K562 (cell line): ENCODE measurements at regions not wholly inside any gene's neighbourhood (a gene's known extent, or its start where the extent isn't known, plus 50 kb on each side); places are given as distances from the start of the nearest gene placed in this dataset.

Experiments
- ARID1B ChIP-seq: fragments of 450-650 bp; IDR thresholded peaks from 2 replicates; pipeline ENCODE4 v1.6.1; 2016; ENCODE audit warnings: antibody characterized with exemption, mild to moderate bottlenecking, inconsistent platforms
- ATF4 ChIP-seq: fragments of 450-650 bp; formaldehyde crosslinking; IDR thresholded peaks from 2 replicates; pipeline ENCODE4 v1.4.0; 2022; ENCODE audit warnings: mild to moderate bottlenecking, moderate library complexity
- FOXA3 ChIP-seq, 2 experiments: fragments of 450-650 bp in 1 of 2; sonication (generic) in 1 of 2; formaldehyde crosslinking; IDR thresholded peaks in 1 of 2; conservative IDR thresholded peaks in 1 of 2; 2 replicates each; pipeline versions ENCODE4 v1.4.0 to v1.8.0; 2020 to 2022; ENCODE audit warnings: mild to moderate bottlenecking in 2 of 2, missing genetic modification reagents in 1 of 2
- GATAD2A ChIP-seq: fragments of 450-650 bp; IDR thresholded peaks from 2 replicates; pipeline ENCODE4 v1.6.1; 2017
- HDAC1 ChIP-seq, 2 experiments: fragments of 450-650 bp; IDR thresholded peaks; 2 replicates each; pipeline ENCODE4 v1.6.1; 2016 to 2017; ENCODE audit warnings: inconsistent platforms in 1 of 2, mild to moderate bottlenecking in 1 of 2, moderate library complexity in 1 of 2
- HDAC2 ChIP-seq: fragments of 450-650 bp; IDR thresholded peaks from 2 replicates; pipeline ENCODE4 v1.6.1; 2016; ENCODE audit warnings: mild to moderate bottlenecking
- KAT8 ChIP-seq: fragments of 450-650 bp; IDR thresholded peaks from 2 replicates; pipeline ENCODE4 v1.6.1; 2016; ENCODE audit warnings: low read depth, mild to moderate bottlenecking
- MTA1 ChIP-seq: fragments of 450-650 bp; IDR thresholded peaks from 2 replicates; pipeline ENCODE4 v1.6.1; 2017; ENCODE audit warnings: borderline replicate concordance
- OTX1 ChIP-seq: fragments of 450-650 bp; formaldehyde crosslinking; IDR thresholded peaks from 2 replicates; pipeline ENCODE4 v1.4.0; 2022; ENCODE audit warnings: mild to moderate bottlenecking
- POLR2G ChIP-seq: fragments of 200-400 bp; formaldehyde crosslinking; IDR thresholded peaks from 2 replicates; pipeline ENCODE4 v1.6.1; 2017; ENCODE audit warnings: low read depth, mild to moderate bottlenecking, antibody characterized with exemption, low read length, moderate library complexity
- PTTG1 ChIP-seq: fragments of 450-650 bp; IDR thresholded peaks from 2 replicates; pipeline ENCODE4 v1.6.1; 2016; ENCODE audit warnings: low read depth, mild to moderate bottlenecking, missing genetic modification characterization, missing compliant biosample characterization
- SMARCC2 ChIP-seq: fragments of 450-650 bp; IDR thresholded peaks from 2 replicates; pipeline ENCODE4 v1.6.1; 2017; ENCODE audit warnings: antibody characterized with exemption, moderate library complexity, mild to moderate bottlenecking, low read depth
- SMARCE1 ChIP-seq: fragments of 450-650 bp; IDR thresholded peaks from 2 replicates; pipeline ENCODE4 v1.7.1; 2016; ENCODE audit warnings: mild to moderate bottlenecking
- TAL1 ChIP-seq: fragments of 450-650 bp; IDR thresholded peaks from 2 replicates; pipeline ENCODE4 v1.6.1; 2016; ENCODE audit warnings: mild to moderate bottlenecking
- TCF3 ChIP-seq: sonication (generic); formaldehyde crosslinking; IDR thresholded peaks from 2 replicates; pipeline ENCODE4 v1.4.0; 2020; ENCODE audit warnings: mild to moderate bottlenecking, missing genetic modification reagents
- ZFP1 ChIP-seq: fragments of 450-650 bp; formaldehyde crosslinking; IDR thresholded peaks from 2 replicates; pipeline ENCODE4 v1.4.0; 2020; ENCODE audit warnings: mild to moderate bottlenecking, mixed read lengths
- ZKSCAN3 ChIP-seq: fragments of 250-450 bp; sonication (Bioruptor Pico); IDR thresholded peaks from 2 replicates; pipeline ENCODE4 v1.4.0; 2020
- ZNF133 ChIP-seq: fragments of 250-450 bp; sonication (Bioruptor Pico); IDR thresholded peaks from 2 replicates; pipeline ENCODE4 v1.4.0; 2020; ENCODE audit warnings: mild to moderate bottlenecking
- ZNF445 ChIP-seq: fragments of 250-450 bp; sonication (Bioruptor Pico); IDR thresholded peaks from 2 replicates; pipeline ENCODE4 v1.4.0; 2020; ENCODE audit warnings: low read depth, mild to moderate bottlenecking, moderate library complexity
- ZNF75A ChIP-seq: fragments of 450-650 bp; formaldehyde crosslinking; IDR thresholded peaks from 2 replicates; pipeline ENCODE4 v1.4.0; 2020; ENCODE audit warnings: mild to moderate bottlenecking
- ZNF778 ChIP-seq: fragments of 450-650 bp; formaldehyde crosslinking; IDR thresholded peaks from 2 replicates; pipeline ENCODE4 v1.4.0; 2020; ENCODE audit warnings: mild to moderate bottlenecking, moderate library complexity
- TF ChIP-seq, protein P1 (sequence below): fragments of 450-650 bp; IDR thresholded peaks from one replicate; pipeline ENCODE4 v1.6.1; 2018; ENCODE audit warnings: mild to moderate bottlenecking, moderate library complexity; ENCODE audit not compliant: partially characterized antibody
- TF ChIP-seq, protein P2 (sequence below): IDR thresholded peaks from 2 replicates; pipeline ENCODE4 v1.6.1; 2012; ENCODE audit warnings: low read depth, low read length, improper control_type of control experiment, borderline replicate concordance
- TF ChIP-seq, protein P3 (sequence below): fragments of 250-450 bp; sonication (Bioruptor Pico); IDR thresholded peaks from 2 replicates; pipeline ENCODE4 v1.5.0; 2020; ENCODE audit warnings: mild to moderate bottlenecking
- TF ChIP-seq, protein P4 (sequence below): fragments of 250-450 bp; sonication (Bioruptor Pico); IDR thresholded peaks from 2 replicates; pipeline ENCODE4 v1.8.0; 2022; ENCODE audit warnings: moderate library complexity, mild to moderate bottlenecking, inconsistent platforms

GRCh38 chr4:78693777-78694456 lies 82.2 kb upstream of the BMP2K start (continued):
- TF ChIP-seq, protein P1, sequence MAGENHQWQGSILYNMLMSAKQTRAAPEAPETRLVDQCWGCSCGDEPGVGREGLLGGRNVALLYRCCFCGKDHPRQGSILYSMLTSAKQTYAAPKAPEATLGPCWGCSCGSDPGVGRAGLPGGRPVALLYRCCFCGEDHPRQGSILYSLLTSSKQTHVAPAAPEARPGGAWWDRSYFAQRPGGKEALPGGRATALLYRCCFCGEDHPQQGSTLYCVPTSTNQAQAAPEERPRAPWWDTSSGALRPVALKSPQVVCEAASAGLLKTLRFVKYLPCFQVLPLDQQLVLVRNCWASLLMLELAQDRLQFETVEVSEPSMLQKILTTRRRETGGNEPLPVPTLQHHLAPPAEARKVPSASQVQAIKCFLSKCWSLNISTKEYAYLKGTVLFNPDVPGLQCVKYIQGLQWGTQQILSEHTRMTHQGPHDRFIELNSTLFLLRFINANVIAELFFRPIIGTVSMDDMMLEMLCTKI = no peak
- TF ChIP-seq ARID1B (peak; percentile 90), MTA1 (no peak), ZNF778 (CRISPR knock-in tag) (0 out of 2 replicates have a peak, but pooled peaks have one; percentile 43), POLR2G (no peak), PTTG1 (peak; percentile 97), HDAC2 (peak; percentile 72), SMARCC2 (peak; percentile 63; the same call in 1 of the 2 replicates), HDAC1 (IDR thresholded peaks at IDR 0.05) (peak; percentile 40 to 76; a peak in 2 of 4 replicates), ZKSCAN3 (CRISPR knock-in tag) (peak; percentile 87), ZNF445 (peak; percentile 94), TCF3 (CRISPR knock-in tag) (peak; percentile 87), KAT8 (no peak), OTX1 (CRISPR knock-in tag) (peak; percentile 70; the same call in 1 of the 2 replicates), SMARCE1 (peak; percentile 73; the same call in 1 of the 2 replicates), ATF4 (peak; percentile 93), FOXA3 (CRISPR knock-in tag; conservative IDR thresholded peaks at IDR 0.05 in 1 of 2, IDR thresholded peaks at IDR 0.05 in 1 of 2) (peak in 1 of 2 experiments; percentile 68; a peak in 2 of 4 replicates), TAL1 (peak; percentile 82), GATAD2A (0 out of 2 replicates have a peak, but pooled peaks have one; percentile 44), ZNF75A (peak; percentile 90), ZNF133 (CRISPR knock-in tag) (peak; percentile 93; the same call in 1 of the 2 replicates), ZFP1 (CRISPR knock-in tag) (peak; percentile 97)
- TF ChIP-seq, protein P2, sequence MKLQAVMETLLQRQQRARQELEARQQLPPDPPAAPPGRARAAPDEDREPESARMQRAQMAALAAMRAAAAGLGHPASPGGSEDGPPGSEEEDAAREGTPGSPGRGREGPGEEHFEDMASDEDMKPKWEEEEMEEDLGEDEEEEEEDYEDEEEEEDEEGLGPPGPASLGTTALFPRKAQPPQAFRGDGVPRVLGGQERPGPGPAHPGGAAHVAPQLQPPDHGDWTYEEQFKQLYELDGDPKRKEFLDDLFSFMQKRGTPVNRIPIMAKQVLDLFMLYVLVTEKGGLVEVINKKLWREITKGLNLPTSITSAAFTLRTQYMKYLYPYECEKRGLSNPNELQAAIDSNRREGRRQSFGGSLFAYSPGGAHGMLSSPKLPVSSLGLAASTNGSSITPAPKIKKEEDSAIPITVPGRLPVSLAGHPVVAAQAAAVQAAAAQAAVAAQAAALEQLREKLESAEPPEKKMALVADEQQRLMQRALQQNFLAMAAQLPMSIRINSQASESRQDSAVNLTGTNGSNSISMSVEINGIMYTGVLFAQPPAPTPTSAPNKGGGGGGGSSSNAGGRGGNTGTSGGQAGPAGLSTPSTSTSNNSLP = peak; percentile 26; the same call in 1 of the 2 replicates
- TF ChIP-seq, protein P3, sequence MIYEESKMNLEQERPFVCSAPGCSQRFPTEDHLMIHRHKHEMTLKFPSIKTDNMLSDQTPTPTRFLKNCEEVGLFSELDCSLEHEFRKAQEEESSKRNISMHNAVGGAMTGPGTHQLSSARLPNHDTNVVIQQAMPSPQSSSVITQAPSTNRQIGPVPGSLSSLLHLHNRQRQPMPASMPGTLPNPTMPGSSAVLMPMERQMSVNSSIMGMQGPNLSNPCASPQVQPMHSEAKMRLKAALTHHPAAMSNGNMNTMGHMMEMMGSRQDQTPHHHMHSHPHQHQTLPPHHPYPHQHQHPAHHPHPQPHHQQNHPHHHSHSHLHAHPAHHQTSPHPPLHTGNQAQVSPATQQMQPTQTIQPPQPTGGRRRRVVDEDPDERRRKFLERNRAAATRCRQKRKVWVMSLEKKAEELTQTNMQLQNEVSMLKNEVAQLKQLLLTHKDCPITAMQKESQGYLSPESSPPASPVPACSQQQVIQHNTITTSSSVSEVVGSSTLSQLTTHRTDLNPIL (CRISPR knock-in tag) = peak; percentile 98
- TF ChIP-seq, protein P4, sequence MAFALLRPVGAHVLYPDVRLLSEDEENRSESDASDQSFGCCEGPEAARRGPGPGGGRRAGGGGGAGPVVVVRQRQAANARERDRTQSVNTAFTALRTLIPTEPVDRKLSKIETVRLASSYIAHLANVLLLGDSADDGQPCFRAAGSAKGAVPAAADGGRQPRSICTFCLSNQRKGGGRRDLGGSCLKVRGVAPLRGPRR (CRISPR knock-in tag) = peak; percentile 95
